ENCODE measurements at regions not wholly inside any gene's neighbourhood (a gene's known extent, or its start where the extent isn't known, plus 50 kb on each side); places are given as distances from the start of the nearest gene placed in this dataset.

- TF ChIP-seq, protein P1, sequence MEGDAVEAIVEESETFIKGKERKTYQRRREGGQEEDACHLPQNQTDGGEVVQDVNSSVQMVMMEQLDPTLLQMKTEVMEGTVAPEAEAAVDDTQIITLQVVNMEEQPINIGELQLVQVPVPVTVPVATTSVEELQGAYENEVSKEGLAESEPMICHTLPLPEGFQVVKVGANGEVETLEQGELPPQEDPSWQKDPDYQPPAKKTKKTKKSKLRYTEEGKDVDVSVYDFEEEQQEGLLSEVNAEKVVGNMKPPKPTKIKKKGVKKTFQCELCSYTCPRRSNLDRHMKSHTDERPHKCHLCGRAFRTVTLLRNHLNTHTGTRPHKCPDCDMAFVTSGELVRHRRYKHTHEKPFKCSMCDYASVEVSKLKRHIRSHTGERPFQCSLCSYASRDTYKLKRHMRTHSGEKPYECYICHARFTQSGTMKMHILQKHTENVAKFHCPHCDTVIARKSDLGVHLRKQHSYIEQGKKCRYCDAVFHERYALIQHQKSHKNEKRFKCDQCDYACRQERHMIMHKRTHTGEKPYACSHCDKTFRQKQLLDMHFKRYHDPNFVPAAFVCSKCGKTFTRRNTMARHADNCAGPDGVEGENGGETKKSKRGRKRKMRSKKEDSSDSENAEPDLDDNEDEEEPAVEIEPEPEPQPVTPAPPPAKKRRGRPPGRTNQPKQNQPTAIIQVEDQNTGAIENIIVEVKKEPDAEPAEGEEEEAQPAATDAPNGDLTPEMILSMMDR (IDR thresholded peaks at IDR 0.05): no peak
- no peak for TF ChIP-seq POLR2A (IDR thresholded peaks at IDR 0.05)
Measured at GRCh38 chr2:221973502-221973901, 325.3 kb downstream of the PAX3 start.
